Neural progenitor cell (in vitro differentiated cells): ENCODE measurements at regions not wholly inside any gene's neighbourhood (a gene's known extent, or its start where the extent isn't known, plus 50 kb on each side); places are given as distances from the start of the nearest gene placed in this dataset.

Experiments used
- EZH2 ChIP-seq: fragments of 200-600 bp; sonication (generic); IDR thresholded peaks from 2 replicates; pipeline ENCODE4 v1.6.1; 2017; ENCODE audit warnings: antibody characterized with exemption, mild to moderate bottlenecking, moderate library complexity
- EZH2phosphoT487 ChIP-seq: fragments of 200-600 bp; sonication (generic); IDR thresholded peaks from 2 replicates; pipeline ENCODE4 v1.6.1; 2017; ENCODE audit warnings: antibody characterized with exemption
- TF ChIP-seq, protein P1 (sequence below): fragments of 200-600 bp; sonication (generic); IDR thresholded peaks from 2 replicates; pipeline ENCODE4 v1.5.1; 2017; ENCODE audit warnings: antibody characterized with exemption, mild to moderate bottlenecking

DNA sequence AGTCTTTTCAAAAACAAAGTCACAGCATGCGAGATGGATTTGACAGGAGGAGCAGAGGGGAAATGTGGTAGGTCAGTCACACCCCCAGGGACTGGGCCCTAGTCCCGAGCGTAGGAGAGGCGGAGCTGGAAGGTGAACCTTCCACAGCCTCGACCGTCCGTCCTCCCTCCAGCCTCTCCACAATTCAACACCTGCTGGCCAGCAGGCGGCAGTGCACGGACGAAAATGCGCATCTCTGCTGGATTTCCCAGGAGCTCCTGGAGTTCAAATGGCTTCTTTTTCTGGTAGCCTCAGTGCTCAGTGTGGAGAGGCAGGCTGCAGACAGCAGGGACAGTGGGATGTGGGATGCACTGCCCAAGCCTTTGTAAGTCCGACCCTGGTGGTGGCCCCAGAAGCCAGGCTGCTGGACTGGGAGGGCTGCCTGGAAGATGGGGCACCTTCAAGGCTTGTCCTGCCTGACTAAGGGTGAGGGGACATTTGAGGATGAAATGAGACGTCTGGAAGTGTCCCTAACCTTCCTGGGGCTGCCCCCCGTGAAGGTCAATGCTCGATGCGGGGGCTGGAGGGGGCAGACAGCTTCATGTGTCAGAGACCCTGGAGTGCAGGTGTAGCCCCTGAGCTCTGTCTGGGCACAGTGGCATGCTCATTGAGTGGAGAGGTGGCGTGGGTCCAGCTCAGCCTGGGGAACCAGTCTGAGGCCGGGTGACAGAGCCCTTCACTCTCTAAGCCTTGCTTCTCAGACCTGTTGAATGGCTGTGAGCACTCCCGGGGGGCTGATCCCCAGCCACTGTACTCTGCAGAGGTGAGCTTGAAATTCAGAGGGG lies 189.5 kb downstream of the TFCP2L1 start:
- TF ChIP-seq, protein P1, sequence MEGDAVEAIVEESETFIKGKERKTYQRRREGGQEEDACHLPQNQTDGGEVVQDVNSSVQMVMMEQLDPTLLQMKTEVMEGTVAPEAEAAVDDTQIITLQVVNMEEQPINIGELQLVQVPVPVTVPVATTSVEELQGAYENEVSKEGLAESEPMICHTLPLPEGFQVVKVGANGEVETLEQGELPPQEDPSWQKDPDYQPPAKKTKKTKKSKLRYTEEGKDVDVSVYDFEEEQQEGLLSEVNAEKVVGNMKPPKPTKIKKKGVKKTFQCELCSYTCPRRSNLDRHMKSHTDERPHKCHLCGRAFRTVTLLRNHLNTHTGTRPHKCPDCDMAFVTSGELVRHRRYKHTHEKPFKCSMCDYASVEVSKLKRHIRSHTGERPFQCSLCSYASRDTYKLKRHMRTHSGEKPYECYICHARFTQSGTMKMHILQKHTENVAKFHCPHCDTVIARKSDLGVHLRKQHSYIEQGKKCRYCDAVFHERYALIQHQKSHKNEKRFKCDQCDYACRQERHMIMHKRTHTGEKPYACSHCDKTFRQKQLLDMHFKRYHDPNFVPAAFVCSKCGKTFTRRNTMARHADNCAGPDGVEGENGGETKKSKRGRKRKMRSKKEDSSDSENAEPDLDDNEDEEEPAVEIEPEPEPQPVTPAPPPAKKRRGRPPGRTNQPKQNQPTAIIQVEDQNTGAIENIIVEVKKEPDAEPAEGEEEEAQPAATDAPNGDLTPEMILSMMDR = peak; percentile 81
- TF ChIP-seq EZH2 = no peak
- no peak for TF ChIP-seq EZH2phosphoT487
